Testis (tissue), 2 donors: ENCODE measurements at regions not wholly inside any gene's neighbourhood (a gene's known extent, or its start where the extent isn't known, plus 50 kb on each side); places are given as distances from the start of the nearest gene placed in this dataset.
"Not testable (repeated sequence)": the region's sequence is repeated elsewhere in the genome, so short reads cannot be mapped to it uniquely, and the experiment has no call there.

Experiments used
- DNase-seq: peaks from one replicate; pipeline ENCODE4 v3.0.0-alpha.2; 2019
- H3K27ac ChIP-seq, 2 donors: fragments of 200-600 bp; sonication (generic); one replicate each; pipeline ENCODE4 v1.5.1; 2019
- H3K27me3 ChIP-seq: fragments of 200-600 bp; sonication (generic); one replicate; pipeline ENCODE4 v1.5.1; 2019
- H3K36me3 ChIP-seq: fragments of 200-600 bp; sonication (generic); one replicate; pipeline ENCODE4 v1.5.1; 2017; ENCODE audit warnings: low read depth; ENCODE audit errors: missing control alignments
- H3K4me1 ChIP-seq: fragments of 200-600 bp; sonication (generic); one replicate; pipeline ENCODE4 v1.5.1; 2019
- H3K4me3 ChIP-seq, 2 donors: fragments of 200-600 bp; sonication (generic); one replicate each; pipeline ENCODE4 v1.5.1; 2017 to 2019
- H3K9me3 ChIP-seq: fragments of 200-600 bp; sonication (generic); one replicate; pipeline ENCODE4 v1.5.1; 2017
- POLR2A ChIP-seq: fragments of 450-650 bp; IDR thresholded peaks from one replicate; pipeline ENCODE4 v1.6.1; 2017; ENCODE audit warnings: antibody characterized with exemption, mild to moderate bottlenecking, moderate library complexity
- WGBS, 2 donors: methylation state at CpG; one replicate each; pipeline ENCODE4 v1.1.5; 2018; 5-methylcytosine and 5-hydroxymethylcytosine counted together
- intact Hi-C: fragments of 100-400 bp; cut with DNase I; formaldehyde crosslinking; loops from one replicate; pipeline ENCODE4 v1.15.1; 2023; ENCODE audit warnings: low total_unique reads
- TF ChIP-seq, protein P1 (sequence below), 3 experiments: fragments of 450-650 bp in 2 of 3; fragments of 200-600 bp in 1 of 3; sonication (generic) in 1 of 3; IDR thresholded peaks; one replicate each; pipeline ENCODE4 v1.5.1; 2016 to 2019; ENCODE audit warnings: antibody characterized with exemption in 3 of 3, mild to moderate bottlenecking in 2 of 3, moderate library complexity in 1 of 3

DNA sequence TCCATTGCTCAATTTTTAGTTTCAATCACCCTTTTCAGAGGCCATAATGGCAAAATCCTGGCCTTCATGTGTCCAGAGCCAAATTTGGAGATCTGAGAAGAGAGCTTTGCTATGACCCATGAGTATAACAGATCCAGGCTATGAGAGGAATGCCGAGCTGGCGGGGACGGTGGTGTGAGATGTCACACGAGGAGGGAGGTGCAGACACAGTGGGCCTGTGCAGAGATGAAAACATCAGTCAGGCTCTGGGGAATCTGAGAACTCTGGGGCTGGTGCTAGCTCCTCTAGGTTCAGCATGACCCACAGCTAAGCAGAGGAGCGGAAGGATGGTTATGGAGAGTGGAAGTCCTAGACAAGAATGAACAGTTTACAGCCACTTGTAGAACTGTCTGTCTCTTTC is 398.3 kb upstream of the ATP10A start:
- 55 to 68% methylated on average over 5 of the region's 5 CpGs for WGBS, 2 donors
- no peak for DNase-seq
- Histone ChIP-seq H3K4me1 (no peaks in the 10 kb centered on the region), H3K4me3 (no peak overlapping the region), H3K27me3 (no peaks in the 10 kb centered on the region), H3K27ac (no peak overlapping the region), H3K9me3 (no peaks in the 10 kb centered on the region), H3K36me3 (no peaks in the 10 kb centered on the region)
- TF ChIP-seq, protein P1, sequence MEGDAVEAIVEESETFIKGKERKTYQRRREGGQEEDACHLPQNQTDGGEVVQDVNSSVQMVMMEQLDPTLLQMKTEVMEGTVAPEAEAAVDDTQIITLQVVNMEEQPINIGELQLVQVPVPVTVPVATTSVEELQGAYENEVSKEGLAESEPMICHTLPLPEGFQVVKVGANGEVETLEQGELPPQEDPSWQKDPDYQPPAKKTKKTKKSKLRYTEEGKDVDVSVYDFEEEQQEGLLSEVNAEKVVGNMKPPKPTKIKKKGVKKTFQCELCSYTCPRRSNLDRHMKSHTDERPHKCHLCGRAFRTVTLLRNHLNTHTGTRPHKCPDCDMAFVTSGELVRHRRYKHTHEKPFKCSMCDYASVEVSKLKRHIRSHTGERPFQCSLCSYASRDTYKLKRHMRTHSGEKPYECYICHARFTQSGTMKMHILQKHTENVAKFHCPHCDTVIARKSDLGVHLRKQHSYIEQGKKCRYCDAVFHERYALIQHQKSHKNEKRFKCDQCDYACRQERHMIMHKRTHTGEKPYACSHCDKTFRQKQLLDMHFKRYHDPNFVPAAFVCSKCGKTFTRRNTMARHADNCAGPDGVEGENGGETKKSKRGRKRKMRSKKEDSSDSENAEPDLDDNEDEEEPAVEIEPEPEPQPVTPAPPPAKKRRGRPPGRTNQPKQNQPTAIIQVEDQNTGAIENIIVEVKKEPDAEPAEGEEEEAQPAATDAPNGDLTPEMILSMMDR (IDR thresholded peaks at IDR 0.05) = no peak
- no peak for TF ChIP-seq POLR2A
- intact Hi-C loops = no loop called here

GRCh38 chr15:26260517-26261133 is 397.5 kb upstream of the ATP10A start:
- Histone ChIP-seq H3K4me1 (no peaks in the 10 kb centered on the region), H3K9me3 (no peaks in the 10 kb centered on the region), H3K27ac (no peak overlapping the region), H3K4me3 (no peak overlapping the region), H3K36me3 (no peaks in the 10 kb centered on the region), H3K27me3 (no peaks in the 10 kb centered on the region)
- peak; percentile 63 for DNase-seq
- 45 to 46% methylated on average over 13 to 17 of the region's 17 CpGs for WGBS, 2 donors
- no peak for TF ChIP-seq POLR2A
- TF ChIP-seq, protein P1 (IDR thresholded peaks at IDR 0.05) = peak; percentile 50 to 80 (median 60)
- intact Hi-C loops = no loop called here

- Histone ChIP-seq H3K4me1 (no peaks in the 10 kb centered on the region), H3K27ac (no peak overlapping the region), H3K27me3 (no peaks in the 10 kb centered on the region), H3K36me3 (no peaks in the 10 kb centered on the region), H3K9me3 (no peaks in the 10 kb centered on the region), H3K4me3 (no peak overlapping the region)
- no peak for DNase-seq
- intact Hi-C loops = no loop called here
- TF ChIP-seq POLR2A = no peak
- TF ChIP-seq, protein P1 (IDR thresholded peaks at IDR 0.05) = no peak
- WGBS, 2 donors = 71 to 73% methylated on average over 2 of the region's 2 CpGs
Observed at GRCh38 chr15:26259581-26259980, 396.5 kb upstream of the ATP10A start.

GRCh38 chr15:26244782-26245181 is 381.7 kb upstream of the ATP10A start:
- H3K4me1 ChIP-seq, H3K27me3 ChIP-seq, H3K9me3 ChIP-seq, H3K27ac ChIP-seq, intact Hi-C loops, H3K36me3 ChIP-seq: not testable (repeated sequence)
- WGBS, 2 donors = 71 to 74% methylated on average over 11 of the region's 11 CpGs
- H3K4me3 ChIP-seq = peak overlapping the region; percentile 39 to 44
- DNase-seq = peak; percentile 53

DNA sequence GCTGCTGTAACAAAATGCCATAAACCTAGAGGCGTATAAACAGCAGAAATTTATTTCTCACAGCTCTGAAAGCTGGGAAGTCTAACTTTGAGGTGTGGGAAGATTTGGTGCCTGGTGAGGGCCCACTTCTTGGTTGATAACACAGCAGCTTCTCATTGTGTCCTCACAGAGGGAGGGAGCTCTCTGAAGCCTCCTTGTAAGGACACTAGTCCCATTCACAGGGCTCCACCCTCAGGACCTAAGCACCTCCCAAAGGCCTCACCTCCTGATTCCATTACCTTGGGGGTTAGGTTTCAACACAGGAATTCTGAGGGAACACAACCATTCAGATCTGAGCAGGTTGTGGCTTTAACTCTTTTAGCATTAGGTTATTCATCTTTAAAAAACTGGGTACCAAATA is 380.3 kb upstream of the ATP10A start:
- no peak for TF ChIP-seq POLR2A
- TF ChIP-seq, protein P1 (IDR thresholded peaks at IDR 0.05) = no peak
- 75 to 93% methylated on average over 1 of the region's 1 CpG for WGBS, 2 donors

More for the DNA sequence above, 380.3 kb upstream of the ATP10A start:
- intact Hi-C loops = no loop called here
- no peaks in the 10 kb centered on the region for H3K27me3 ChIP-seq
- no peak overlapping the region for H3K27ac ChIP-seq
- H3K36me3 ChIP-seq = no peaks in the 10 kb centered on the region
- H3K4me1 ChIP-seq = no peaks in the 10 kb centered on the region
- no peak overlapping the region for H3K4me3 ChIP-seq
- no peaks in the 10 kb centered on the region for H3K9me3 ChIP-seq
- no peak for DNase-seq
